ENCODE measurements at regions not wholly inside any gene's neighbourhood (a gene's known extent, or its start where the extent isn't known, plus 50 kb on each side); places are given as distances from the start of the nearest gene placed in this dataset.

DNA sequence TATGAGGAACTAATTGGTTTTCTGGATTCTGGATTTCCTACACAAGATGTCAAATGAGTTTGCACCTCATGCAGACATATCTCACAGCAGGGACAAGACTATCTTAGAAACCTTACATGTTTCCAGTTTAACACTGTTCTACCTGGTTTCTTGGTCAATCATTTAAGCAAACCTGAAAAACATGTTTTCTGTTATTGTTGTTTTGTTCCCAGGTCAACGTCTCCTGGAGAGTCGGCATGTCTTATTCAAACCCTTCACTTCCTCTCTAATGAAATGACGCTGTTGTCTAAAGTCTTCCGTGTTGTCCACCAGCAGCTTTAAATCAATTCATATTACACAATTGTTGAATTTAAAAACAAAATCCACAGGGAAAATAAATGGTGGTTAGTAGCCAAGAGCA lies 150.9 kb downstream of the CNTN3 start:
- Histone ChIP-seq H3K27ac (no peak overlapping the region), H3K4me3 (no peak overlapping the region), H3K27me3 (replicated peaks; ENCODE audit: insufficient read depth) (no peaks in the 10 kb centered on the region), H3K4me1 (ENCODE audit: control insufficient read depth in 1 of 2, low read depth in 2 of 2) (peaks cover 12 to 25% of the 10 kb centered on the region in 2 donors), H3K36me3 (no peaks in the 10 kb centered on the region), H3K9me3 (no peaks in the 10 kb centered on the region)
- DNase-seq (ENCODE audit: low spot score) = no peak
- ATAC-seq (ENCODE audit: insufficient number of reproducible peaks, low FRiP score, low read depth) = no peak
- TF ChIP-seq, protein P1, sequence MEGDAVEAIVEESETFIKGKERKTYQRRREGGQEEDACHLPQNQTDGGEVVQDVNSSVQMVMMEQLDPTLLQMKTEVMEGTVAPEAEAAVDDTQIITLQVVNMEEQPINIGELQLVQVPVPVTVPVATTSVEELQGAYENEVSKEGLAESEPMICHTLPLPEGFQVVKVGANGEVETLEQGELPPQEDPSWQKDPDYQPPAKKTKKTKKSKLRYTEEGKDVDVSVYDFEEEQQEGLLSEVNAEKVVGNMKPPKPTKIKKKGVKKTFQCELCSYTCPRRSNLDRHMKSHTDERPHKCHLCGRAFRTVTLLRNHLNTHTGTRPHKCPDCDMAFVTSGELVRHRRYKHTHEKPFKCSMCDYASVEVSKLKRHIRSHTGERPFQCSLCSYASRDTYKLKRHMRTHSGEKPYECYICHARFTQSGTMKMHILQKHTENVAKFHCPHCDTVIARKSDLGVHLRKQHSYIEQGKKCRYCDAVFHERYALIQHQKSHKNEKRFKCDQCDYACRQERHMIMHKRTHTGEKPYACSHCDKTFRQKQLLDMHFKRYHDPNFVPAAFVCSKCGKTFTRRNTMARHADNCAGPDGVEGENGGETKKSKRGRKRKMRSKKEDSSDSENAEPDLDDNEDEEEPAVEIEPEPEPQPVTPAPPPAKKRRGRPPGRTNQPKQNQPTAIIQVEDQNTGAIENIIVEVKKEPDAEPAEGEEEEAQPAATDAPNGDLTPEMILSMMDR (IDR thresholded peaks at IDR 0.05) = no peak

DNA sequence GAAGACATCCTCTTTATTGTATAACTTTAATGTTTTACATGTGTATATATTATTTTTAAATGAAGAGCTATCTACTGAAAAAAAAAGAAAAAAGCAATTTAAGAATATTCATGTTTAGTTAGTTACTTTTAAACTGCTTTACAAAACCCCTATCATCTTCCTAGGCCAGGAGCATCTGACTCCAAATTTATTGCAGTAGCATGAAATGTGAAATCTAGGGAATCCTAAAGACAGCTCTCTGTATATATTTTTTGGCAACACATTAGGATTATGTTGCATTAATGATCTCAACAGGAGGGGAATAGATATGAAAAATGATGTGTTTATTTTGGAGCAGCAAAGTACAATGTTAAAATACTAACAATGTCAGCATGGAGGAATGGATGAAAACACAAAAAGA lies 158.3 kb downstream of the CNTN3 start:
- H3K36me3 ChIP-seq = no peaks in the 10 kb centered on the region
- H3K4me3 ChIP-seq = no peak overlapping the region
- H3K27me3 ChIP-seq (replicated peaks; ENCODE audit: insufficient read depth) = no peaks in the 10 kb centered on the region
- H3K27ac ChIP-seq = peak overlapping the region in 1 of 2 donors; percentile 49
- DNase-seq (ENCODE audit: low spot score) (no peak), ATAC-seq (ENCODE audit: insufficient number of reproducible peaks, low FRiP score, low read depth) (no peak)
- H3K9me3 ChIP-seq = no peaks in the 10 kb centered on the region
- H3K4me1 ChIP-seq (ENCODE audit: control insufficient read depth in 1 of 2, low read depth in 2 of 2) = peaks cover 13 to 34% of the 10 kb centered on the region in 2 donors
- TF ChIP-seq, protein P1 (IDR thresholded peaks at IDR 0.05) = no peak

DNA sequence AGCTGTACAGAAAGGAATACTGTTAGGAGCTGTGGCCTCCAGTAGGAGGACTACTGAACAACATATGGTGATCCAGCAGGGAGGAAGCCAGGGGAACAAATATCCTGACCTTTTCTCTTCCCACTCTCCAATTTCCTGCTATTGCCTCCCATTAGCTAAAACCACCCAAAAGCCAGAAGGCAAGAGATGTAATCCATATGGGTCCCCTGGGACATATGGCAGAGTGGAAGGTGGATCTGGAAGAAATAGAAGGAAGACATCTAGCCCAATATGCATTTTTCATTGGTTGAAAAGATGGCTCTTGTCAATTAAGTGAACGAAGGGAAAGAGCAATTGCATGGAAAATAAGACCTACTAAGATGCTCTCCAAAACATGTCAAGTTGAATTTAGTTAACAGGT lies 167.2 kb downstream of the CNTN3 start:
- Histone ChIP-seq H3K9me3 (no peaks in the 10 kb centered on the region), H3K4me1 (ENCODE audit: control insufficient read depth in 1 of 2, low read depth in 2 of 2) (no peaks in the 10 kb centered on the region), H3K36me3 (no peaks in the 10 kb centered on the region), H3K27ac (no peak overlapping the region), H3K27me3 (replicated peaks; ENCODE audit: insufficient read depth) (no peaks in the 10 kb centered on the region), H3K4me3 (no peak overlapping the region)
- ATAC-seq (ENCODE audit: insufficient number of reproducible peaks, low FRiP score, low read depth) = no peak
- DNase-seq (ENCODE audit: low spot score) = no peak
- TF ChIP-seq, protein P1 (IDR thresholded peaks at IDR 0.05) = no peak

DNA sequence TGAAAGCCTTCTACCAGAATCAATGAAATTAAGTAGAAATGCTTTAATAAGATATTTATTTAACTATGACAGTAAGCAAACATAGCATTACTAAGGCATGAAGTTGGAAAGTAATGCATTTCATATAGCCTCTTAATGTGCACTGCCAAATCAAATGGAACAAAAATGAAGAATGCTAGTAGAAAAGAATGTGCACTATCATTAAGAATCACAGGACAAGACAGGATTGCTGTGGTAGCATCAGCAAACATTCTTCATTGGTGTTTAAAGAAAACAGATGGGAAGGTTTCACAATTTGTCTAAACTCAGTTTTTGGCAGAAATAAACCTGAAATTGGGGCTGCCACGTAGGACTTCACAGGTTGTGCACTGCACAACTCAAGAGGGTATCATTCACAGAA lies 168.9 kb downstream of the CNTN3 start:
- ATAC-seq (ENCODE audit: insufficient number of reproducible peaks, low FRiP score, low read depth) (no peak), DNase-seq (ENCODE audit: low spot score) (no peak)
- H3K9me3 ChIP-seq = no peaks in the 10 kb centered on the region
- no peak overlapping the region for H3K27ac ChIP-seq
- TF ChIP-seq, protein P1 (IDR thresholded peaks at IDR 0.05) = no peak
- H3K27me3 ChIP-seq (replicated peaks; ENCODE audit: insufficient read depth) = no peaks in the 10 kb centered on the region
- H3K4me1 ChIP-seq (ENCODE audit: control insufficient read depth in 1 of 2, low read depth in 2 of 2) = no peaks in the 10 kb centered on the region
- H3K36me3 ChIP-seq = no peaks in the 10 kb centered on the region
- no peak overlapping the region for H3K4me3 ChIP-seq

DNA sequence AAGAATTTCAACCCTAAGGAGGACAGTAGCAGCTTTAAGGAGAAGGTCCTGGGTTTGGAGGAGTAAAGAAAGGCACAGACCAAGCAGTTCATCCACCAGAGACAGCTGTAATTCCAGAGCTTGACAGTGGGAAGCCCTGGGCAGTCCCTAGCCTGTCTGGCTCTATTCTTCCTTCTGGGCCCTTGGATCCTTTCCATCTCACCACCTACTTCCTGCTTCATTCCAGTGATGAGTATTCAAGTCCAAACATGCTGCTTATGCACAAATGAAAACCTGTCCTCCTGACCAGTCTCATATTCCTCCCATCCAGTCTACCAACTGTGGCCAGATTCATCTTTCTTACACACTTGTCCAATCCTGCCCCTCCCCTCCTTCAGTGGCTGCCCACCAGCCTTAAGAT lies 171.4 kb downstream of the CNTN3 start:
- ATAC-seq (ENCODE audit: insufficient number of reproducible peaks, low FRiP score, low read depth) (no peak), DNase-seq (ENCODE audit: low spot score) (no peak)
- no peak overlapping the region for H3K4me3 ChIP-seq
- no peaks in the 10 kb centered on the region for H3K9me3 ChIP-seq
- H3K4me1 ChIP-seq (ENCODE audit: control insufficient read depth in 1 of 2, low read depth in 2 of 2) = no peaks in the 10 kb centered on the region
- H3K27ac ChIP-seq = no peak overlapping the region
- H3K27me3 ChIP-seq (replicated peaks; ENCODE audit: insufficient read depth) = no peaks in the 10 kb centered on the region
- TF ChIP-seq, protein P1 (IDR thresholded peaks at IDR 0.05) = no peak
- no peaks in the 10 kb centered on the region for H3K36me3 ChIP-seq

Data from thoracic aorta (tissue), 2 donors.